ENCODE measurements at regions not wholly inside any gene's neighbourhood (a gene's known extent, or its start where the extent isn't known, plus 50 kb on each side); places are given as distances from the start of the nearest gene placed in this dataset.

DNA sequence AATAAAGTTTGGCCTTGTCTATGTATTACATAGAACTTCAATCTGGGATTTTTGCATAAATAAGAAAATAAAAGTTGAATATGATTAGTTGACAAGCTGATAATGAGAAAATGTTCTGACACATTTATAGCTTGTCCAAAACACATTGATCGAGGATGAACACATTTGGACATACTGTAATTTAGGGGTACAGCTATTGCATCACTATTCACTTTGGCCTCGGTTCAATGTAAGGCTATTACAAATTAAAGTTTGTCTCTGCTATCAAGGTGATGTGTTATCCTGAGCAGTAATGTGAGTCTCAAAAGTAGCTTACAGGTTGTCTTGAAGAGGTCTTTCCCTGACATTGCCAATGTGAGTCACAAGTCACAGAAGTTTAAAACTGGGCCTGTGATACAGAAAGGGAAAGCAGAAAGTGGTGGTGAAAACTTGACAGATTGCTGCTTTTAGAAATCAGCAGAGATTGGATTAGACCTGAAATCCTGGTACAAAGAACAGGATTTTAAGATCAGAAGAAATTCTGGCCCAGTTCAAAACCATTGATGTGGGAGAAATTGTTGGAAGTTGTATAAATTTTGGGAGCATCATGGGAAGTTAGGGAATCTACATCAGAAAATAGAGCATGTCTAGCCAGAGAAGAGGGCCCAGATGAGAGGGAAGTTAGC lies 674.1 kb downstream of the NYAP2 start:
- no peaks in the 10 kb centered on the region for H3K27me3 ChIP-seq (ENCODE audit: insufficient read depth, low read length, poor library complexity)
- H3K4me3 ChIP-seq (ENCODE audit: low read depth in 1 of 2, low read length in 2 of 2) = no peak overlapping the region
- no peaks in the 10 kb centered on the region for H3K9me3 ChIP-seq (ENCODE audit: insufficient read depth, low read length, severe bottlenecking)
- no peaks in the 10 kb centered on the region for H4K20me1 ChIP-seq (ENCODE audit: insufficient read depth, low read length)
- no peak overlapping the region for H3K27ac ChIP-seq (ENCODE audit: low read length)
- H3K4me2 ChIP-seq (ENCODE audit: insufficient read depth, low read length) = no peak overlapping the region
- no peaks in the 10 kb centered on the region for H3K79me2 ChIP-seq (ENCODE audit: insufficient read depth, low read length)
- TF ChIP-seq, protein P1, sequence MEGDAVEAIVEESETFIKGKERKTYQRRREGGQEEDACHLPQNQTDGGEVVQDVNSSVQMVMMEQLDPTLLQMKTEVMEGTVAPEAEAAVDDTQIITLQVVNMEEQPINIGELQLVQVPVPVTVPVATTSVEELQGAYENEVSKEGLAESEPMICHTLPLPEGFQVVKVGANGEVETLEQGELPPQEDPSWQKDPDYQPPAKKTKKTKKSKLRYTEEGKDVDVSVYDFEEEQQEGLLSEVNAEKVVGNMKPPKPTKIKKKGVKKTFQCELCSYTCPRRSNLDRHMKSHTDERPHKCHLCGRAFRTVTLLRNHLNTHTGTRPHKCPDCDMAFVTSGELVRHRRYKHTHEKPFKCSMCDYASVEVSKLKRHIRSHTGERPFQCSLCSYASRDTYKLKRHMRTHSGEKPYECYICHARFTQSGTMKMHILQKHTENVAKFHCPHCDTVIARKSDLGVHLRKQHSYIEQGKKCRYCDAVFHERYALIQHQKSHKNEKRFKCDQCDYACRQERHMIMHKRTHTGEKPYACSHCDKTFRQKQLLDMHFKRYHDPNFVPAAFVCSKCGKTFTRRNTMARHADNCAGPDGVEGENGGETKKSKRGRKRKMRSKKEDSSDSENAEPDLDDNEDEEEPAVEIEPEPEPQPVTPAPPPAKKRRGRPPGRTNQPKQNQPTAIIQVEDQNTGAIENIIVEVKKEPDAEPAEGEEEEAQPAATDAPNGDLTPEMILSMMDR (IDR thresholded peaks at IDR 0.05; ENCODE audit: borderline replicate concordance, extremely low read depth, low read length, poor library complexity, severe bottlenecking) = no peak
- TF ChIP-seq EZH2 (IDR thresholded peaks at IDR 0.05; ENCODE audit: borderline replicate concordance, low read depth, low read length, severe bottlenecking) = no peak
- no peak overlapping the region for H2AFZ ChIP-seq (ENCODE audit: low read depth, low read length)
- ATAC-seq (ENCODE audit: insufficient read depth, low read depth) = no peak
- no peaks in the 10 kb centered on the region for H3K4me1 ChIP-seq (ENCODE audit: insufficient read depth, low read length)
- H3K9ac ChIP-seq (ENCODE audit: low read depth, low read length) = no peak overlapping the region
- no peak for DNase-seq
- no peaks in the 10 kb centered on the region for H3K36me3 ChIP-seq (ENCODE audit: insufficient read depth, low read length)

GRCh38 chr2:226066873-226067272 lies 667.4 kb downstream of the NYAP2 start:
- ATAC-seq (ENCODE audit: insufficient read depth, low read depth) (no peak), DNase-seq (no peak)
- no peaks in the 10 kb centered on the region for H4K20me1 ChIP-seq (ENCODE audit: insufficient read depth, low read length)
- H3K4me1 ChIP-seq (ENCODE audit: insufficient read depth, low read length) = no peaks in the 10 kb centered on the region
- H3K9ac ChIP-seq (ENCODE audit: low read depth, low read length) = no peak overlapping the region
- H3K9me3 ChIP-seq (ENCODE audit: insufficient read depth, low read length, severe bottlenecking) = no peaks in the 10 kb centered on the region
- no peak overlapping the region for H3K4me2 ChIP-seq (ENCODE audit: insufficient read depth, low read length)
- no peak overlapping the region for H2AFZ ChIP-seq (ENCODE audit: low read depth, low read length)
- H3K36me3 ChIP-seq (ENCODE audit: insufficient read depth, low read length) = no peaks in the 10 kb centered on the region
- H3K79me2 ChIP-seq (ENCODE audit: insufficient read depth, low read length) = no peaks in the 10 kb centered on the region
- H3K4me3 ChIP-seq (ENCODE audit: low read depth in 1 of 2, low read length in 2 of 2) = no peak overlapping the region
- TF ChIP-seq, protein P1 (IDR thresholded peaks at IDR 0.05; ENCODE audit: borderline replicate concordance, extremely low read depth, low read length, poor library complexity, severe bottlenecking) = no peak
- TF ChIP-seq EZH2 (IDR thresholded peaks at IDR 0.05; ENCODE audit: borderline replicate concordance, low read depth, low read length, severe bottlenecking) = no peak
- no peak overlapping the region for H3K27ac ChIP-seq (ENCODE audit: low read length)
- H3K27me3 ChIP-seq (ENCODE audit: insufficient read depth, low read length, poor library complexity) = no peaks in the 10 kb centered on the region

DNA sequence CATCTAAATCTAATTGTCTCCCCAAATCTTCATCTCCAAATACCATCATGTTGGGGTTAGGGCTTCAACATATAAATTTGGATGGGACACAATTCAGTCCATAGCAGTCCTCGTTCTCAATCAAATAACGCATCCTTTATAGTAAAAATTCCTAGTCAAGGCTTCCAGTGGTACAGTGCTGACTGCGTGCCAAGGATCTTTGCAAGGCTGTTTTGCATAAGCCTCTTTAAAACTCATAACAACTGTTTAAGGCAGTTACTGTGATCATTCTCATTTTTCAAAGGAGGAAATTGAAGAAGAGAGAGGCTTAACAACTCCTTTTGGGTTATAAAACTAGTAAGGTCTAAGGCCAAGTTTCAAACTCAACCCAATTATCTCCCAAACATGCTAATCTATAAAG lies 666.9 kb downstream of the NYAP2 start:
- no peak overlapping the region for H3K27ac ChIP-seq (ENCODE audit: low read length)
- H3K4me2 ChIP-seq (ENCODE audit: insufficient read depth, low read length) = no peak overlapping the region

More for the DNA sequence above, 666.9 kb downstream of the NYAP2 start:
- Histone ChIP-seq H4K20me1 (ENCODE audit: insufficient read depth, low read length) (no peaks in the 10 kb centered on the region), H3K9me3 (ENCODE audit: insufficient read depth, low read length, severe bottlenecking) (no peaks in the 10 kb centered on the region), H3K36me3 (ENCODE audit: insufficient read depth, low read length) (no peaks in the 10 kb centered on the region), H3K79me2 (ENCODE audit: insufficient read depth, low read length) (no peaks in the 10 kb centered on the region), H3K4me3 (ENCODE audit: low read depth in 1 of 2, low read length in 2 of 2) (no peak overlapping the region), H3K4me1 (ENCODE audit: insufficient read depth, low read length) (no peaks in the 10 kb centered on the region), H3K27me3 (ENCODE audit: insufficient read depth, low read length, poor library complexity) (no peaks in the 10 kb centered on the region), H3K9ac (ENCODE audit: low read depth, low read length) (no peak overlapping the region), H2AFZ (ENCODE audit: low read depth, low read length) (no peak overlapping the region)
- TF ChIP-seq EZH2 (IDR thresholded peaks at IDR 0.05; ENCODE audit: borderline replicate concordance, low read depth, low read length, severe bottlenecking) = no peak
- TF ChIP-seq, protein P1 (IDR thresholded peaks at IDR 0.05; ENCODE audit: borderline replicate concordance, extremely low read depth, low read length, poor library complexity, severe bottlenecking) = no peak
- DNase-seq (no peak), ATAC-seq (ENCODE audit: insufficient read depth, low read depth) (no peak)
